ENCODE measurements at regions not wholly inside any gene's neighbourhood (a gene's known extent, or its start where the extent isn't known, plus 50 kb on each side); places are given as distances from the start of the nearest gene placed in this dataset.

DNA sequence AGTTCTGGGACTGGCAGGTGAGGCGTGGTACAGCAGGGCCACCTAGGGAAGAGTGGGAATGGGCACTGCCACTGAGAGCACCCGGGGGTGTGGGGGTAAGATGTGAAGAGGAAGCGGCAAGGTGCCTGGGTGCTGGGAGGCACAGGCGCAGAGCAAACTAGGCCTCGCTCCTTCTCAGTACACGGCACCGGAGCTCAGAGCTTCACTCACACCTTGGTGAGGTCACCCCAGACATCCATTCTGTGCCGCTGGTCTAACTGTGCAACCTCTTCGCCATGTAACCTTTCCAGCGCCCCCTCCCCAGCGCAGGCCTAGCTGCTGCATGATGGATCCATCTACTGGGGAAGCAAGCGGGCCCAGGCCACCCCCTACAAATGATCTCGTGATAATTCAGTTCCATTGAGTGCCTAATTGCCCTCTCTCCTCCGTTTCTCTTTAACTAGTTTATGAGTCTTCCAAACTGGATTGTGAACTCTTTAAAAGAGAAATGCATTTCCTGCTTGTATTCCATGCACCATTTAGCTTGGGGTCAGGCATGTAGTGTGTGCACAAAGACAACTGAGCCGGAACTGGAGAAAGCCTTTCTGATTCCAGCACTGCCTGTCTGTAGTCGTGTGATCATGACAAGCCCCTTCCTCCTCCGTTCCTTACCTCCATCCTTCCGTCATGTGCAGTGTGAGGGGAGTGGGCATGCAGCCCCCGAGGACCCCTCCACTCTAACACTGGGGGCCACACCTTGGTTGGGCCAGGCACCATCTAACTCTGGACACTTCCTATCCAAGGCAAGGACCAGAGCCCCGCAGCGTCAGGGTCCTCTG, 1475.2 kb downstream of the TBC1D22A start:
- H3K9me3 ChIP-seq, result peaks cover 0 to 10% (median 9%) of the 10 kb centered on the region in 3 donors
- H3K36me3 ChIP-seq, result no peaks in the 10 kb centered on the region
- TF ChIP-seq, protein P1, sequence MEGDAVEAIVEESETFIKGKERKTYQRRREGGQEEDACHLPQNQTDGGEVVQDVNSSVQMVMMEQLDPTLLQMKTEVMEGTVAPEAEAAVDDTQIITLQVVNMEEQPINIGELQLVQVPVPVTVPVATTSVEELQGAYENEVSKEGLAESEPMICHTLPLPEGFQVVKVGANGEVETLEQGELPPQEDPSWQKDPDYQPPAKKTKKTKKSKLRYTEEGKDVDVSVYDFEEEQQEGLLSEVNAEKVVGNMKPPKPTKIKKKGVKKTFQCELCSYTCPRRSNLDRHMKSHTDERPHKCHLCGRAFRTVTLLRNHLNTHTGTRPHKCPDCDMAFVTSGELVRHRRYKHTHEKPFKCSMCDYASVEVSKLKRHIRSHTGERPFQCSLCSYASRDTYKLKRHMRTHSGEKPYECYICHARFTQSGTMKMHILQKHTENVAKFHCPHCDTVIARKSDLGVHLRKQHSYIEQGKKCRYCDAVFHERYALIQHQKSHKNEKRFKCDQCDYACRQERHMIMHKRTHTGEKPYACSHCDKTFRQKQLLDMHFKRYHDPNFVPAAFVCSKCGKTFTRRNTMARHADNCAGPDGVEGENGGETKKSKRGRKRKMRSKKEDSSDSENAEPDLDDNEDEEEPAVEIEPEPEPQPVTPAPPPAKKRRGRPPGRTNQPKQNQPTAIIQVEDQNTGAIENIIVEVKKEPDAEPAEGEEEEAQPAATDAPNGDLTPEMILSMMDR (IDR thresholded peaks at IDR 0.05), result no peak
- no peak for TF ChIP-seq POLR2A (IDR thresholded peaks at IDR 0.05)
- intact Hi-C loops (cut with DNase I), result no loop called here
- H3K4me3 ChIP-seq, result no peak overlapping the region
- H3K4me1 ChIP-seq, result no peaks in the 10 kb centered on the region
- WGBS, 2 donors, result 83 to 85% methylated on average over 17 to 19 of the region's 21 CpGs
- no peak overlapping the region for H3K27ac ChIP-seq
- DNase-seq, result no peak
- H3K27me3 ChIP-seq, result peaks cover 0 to 18% (median 0%) of the 10 kb centered on the region in 4 donors

GRCh38 chr22:48236261-48236660, 1473.8 kb downstream of the TBC1D22A start:
- Histone ChIP-seq H3K9me3 (peaks cover 0 to 10% (median 9%) of the 10 kb centered on the region in 3 donors), H3K4me1 (no peaks in the 10 kb centered on the region), H3K27me3 (peaks cover 0 to 18% (median 0%) of the 10 kb centered on the region in 4 donors), H3K36me3 (no peaks in the 10 kb centered on the region), H3K27ac (no peak overlapping the region), H3K4me3 (no peak overlapping the region)
- 47 to 59% methylated on average over 4 of the region's 4 CpGs for WGBS, 2 donors
- no peak for TF ChIP-seq POLR2A (IDR thresholded peaks at IDR 0.05)
- TF ChIP-seq, protein P1 (IDR thresholded peaks at IDR 0.05), result no peak
- no peak for DNase-seq
- intact Hi-C loops (cut with DNase I), result no loop called here

DNA sequence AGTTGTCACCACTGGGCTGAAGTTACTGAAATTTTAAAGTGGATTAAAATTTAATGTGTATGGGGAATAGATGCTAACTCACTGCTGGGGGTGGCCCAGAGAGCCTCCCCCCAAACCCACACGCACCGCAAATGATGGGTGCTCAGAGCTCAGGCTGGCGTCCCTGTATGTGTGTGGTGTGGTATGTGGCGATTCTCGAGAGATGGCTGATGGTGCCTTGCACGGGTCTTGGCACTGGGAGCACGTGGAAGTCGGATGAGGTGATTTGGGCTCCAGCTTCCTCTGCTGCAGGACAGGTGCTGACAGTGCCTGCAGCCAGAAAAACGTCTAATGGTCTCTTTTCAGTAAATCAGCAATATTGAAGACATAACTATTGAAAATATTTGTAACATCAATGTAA, 1473.3 kb downstream of the TBC1D22A start:
- 79 to 80% methylated on average over 9 of the region's 9 CpGs for WGBS, 2 donors
- no peak for DNase-seq
- peaks cover 0 to 18% (median 0%) of the 10 kb centered on the region in 4 donors for H3K27me3 ChIP-seq
- no peak overlapping the region for H3K27ac ChIP-seq
- peaks cover 0 to 10% (median 9%) of the 10 kb centered on the region in 3 donors for H3K9me3 ChIP-seq
- no peaks in the 10 kb centered on the region for H3K36me3 ChIP-seq
- intact Hi-C loops (cut with DNase I), result no loop called here
- no peak overlapping the region for H3K4me3 ChIP-seq
- H3K4me1 ChIP-seq, result no peaks in the 10 kb centered on the region
- no peak for TF ChIP-seq POLR2A (IDR thresholded peaks at IDR 0.05)

DNA sequence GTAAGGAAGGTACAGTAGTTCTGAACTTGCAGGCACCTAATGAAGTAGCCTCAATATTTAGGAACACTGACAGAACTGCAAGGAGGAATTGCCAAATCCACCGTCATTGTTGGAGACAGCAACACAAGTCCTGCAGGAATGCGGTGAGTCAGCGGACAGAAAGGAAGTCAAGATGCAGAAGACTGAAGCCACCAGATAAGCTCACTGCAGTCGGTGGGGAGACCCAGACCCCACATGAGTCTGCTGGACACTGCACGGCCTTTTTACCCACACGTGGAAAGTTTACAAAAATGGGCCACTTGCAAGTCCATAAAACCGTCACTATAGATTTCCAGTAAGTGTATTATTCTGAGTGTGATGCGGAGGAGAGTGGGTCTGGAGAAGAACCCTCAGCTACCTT, 1471.6 kb downstream of the TBC1D22A start:
- intact Hi-C loops (cut with DNase I), result no loop called here
- H3K27me3 ChIP-seq, result peaks cover 0 to 6% (median 0%) of the 10 kb centered on the region in 4 donors
- peaks cover 0 to 16% (median 9%) of the 10 kb centered on the region in 3 donors for H3K9me3 ChIP-seq
- WGBS, 2 donors, result 79 to 82% methylated on average over 8 of the region's 8 CpGs
- H3K4me1 ChIP-seq, result no peaks in the 10 kb centered on the region
- no peaks in the 10 kb centered on the region for H3K36me3 ChIP-seq
- H3K27ac ChIP-seq, result no peak overlapping the region
- no peak for DNase-seq
- TF ChIP-seq, protein P1 (IDR thresholded peaks at IDR 0.05), result no peak
- TF ChIP-seq POLR2A (IDR thresholded peaks at IDR 0.05), result no peak
- H3K4me3 ChIP-seq, result no peak overlapping the region

- 79% methylated on average over 1 of the region's 1 CpG for WGBS, 2 donors
- H3K27ac ChIP-seq, result no peak overlapping the region
- H3K36me3 ChIP-seq, result no peaks in the 10 kb centered on the region
- peaks cover 0 to 3% (median 0%) of the 10 kb centered on the region in 4 donors for H3K27me3 ChIP-seq
- no peaks in the 10 kb centered on the region for H3K4me1 ChIP-seq
- intact Hi-C loops (cut with DNase I), result no loop called here
- H3K9me3 ChIP-seq, result peaks cover 0 to 16% (median 9%) of the 10 kb centered on the region in 3 donors
- DNase-seq, result no peak
- no peak overlapping the region for H3K4me3 ChIP-seq
- TF ChIP-seq POLR2A (IDR thresholded peaks at IDR 0.05), result no peak
- TF ChIP-seq, protein P1 (IDR thresholded peaks at IDR 0.05), result no peak
Observed at GRCh38 chr22:48233586-48233985, 1471.1 kb downstream of the TBC1D22A start.

All from esophagus squamous epithelium (tissue), 5 donors.